ENCODE measurements at regions not wholly inside any gene's neighbourhood (a gene's known extent, or its start where the extent isn't known, plus 50 kb on each side); places are given as distances from the start of the nearest gene placed in this dataset.

- TF ChIP-seq CTCF (IDR thresholded peaks at IDR 0.05; ENCODE audit: low read depth, low read length, missing control alignments): no peak
- DNase-seq (ENCODE audit: low read depth): no peak
- H3K4me3 ChIP-seq (ENCODE audit: low read depth, low read length): no peak overlapping the region
Measured at GRCh38 chr2:144219979-144220378, 299.9 kb downstream of the ZEB2 start.

- TF ChIP-seq CTCF (IDR thresholded peaks at IDR 0.05; ENCODE audit: low read depth, low read length, missing control alignments): no peak
- no peak overlapping the region for H3K4me3 ChIP-seq (ENCODE audit: low read depth, low read length)
- DNase-seq (ENCODE audit: low read depth): no peak
Measured at GRCh38 chr2:144217853-144218633, 301.9 kb downstream of the ZEB2 start.

- H3K4me3 ChIP-seq (ENCODE audit: low read depth, low read length): no peak overlapping the region
- TF ChIP-seq CTCF (IDR thresholded peaks at IDR 0.05; ENCODE audit: low read depth, low read length, missing control alignments): no peak
- no peak for DNase-seq (ENCODE audit: low read depth)
Measured at GRCh38 chr2:144215701-144216675, 303.9 kb downstream of the ZEB2 start.

- no peak for TF ChIP-seq CTCF (IDR thresholded peaks at IDR 0.05; ENCODE audit: low read depth, low read length, missing control alignments)
- H3K4me3 ChIP-seq (ENCODE audit: low read depth, low read length): no peak overlapping the region
- DNase-seq (ENCODE audit: low read depth): no peak
Measured at GRCh38 chr2:144215207-144215606, 304.7 kb downstream of the ZEB2 start.

GRCh38 chr2:144213797-144214196, 306.1 kb downstream of the ZEB2 start:
- TF ChIP-seq CTCF (IDR thresholded peaks at IDR 0.05; ENCODE audit: low read depth, low read length, missing control alignments): no peak
- H3K4me3 ChIP-seq (ENCODE audit: low read depth, low read length): no peak overlapping the region
- peak; percentile 51 for DNase-seq (ENCODE audit: low read depth)

- no peak overlapping the region for H3K4me3 ChIP-seq (ENCODE audit: low read depth, low read length)
- TF ChIP-seq CTCF (IDR thresholded peaks at IDR 0.05; ENCODE audit: low read depth, low read length, missing control alignments): no peak
- no peak for DNase-seq (ENCODE audit: low read depth)
Measured at GRCh38 chr2:144211826-144212225, 308.1 kb downstream of the ZEB2 start.

All from GM12864 (cell line).